ENCODE measurements at regions not wholly inside any gene's neighbourhood (a gene's known extent, or its start where the extent isn't known, plus 50 kb on each side); places are given as distances from the start of the nearest gene placed in this dataset.

- H3K27ac ChIP-seq (ENCODE audit: insufficient read depth, low read length, poor library complexity, severe bottlenecking) = no peak overlapping the region
- no peak for DNase-seq
- H3K4me1 ChIP-seq (ENCODE audit: control insufficient read depth, insufficient read depth, low read length, poor library complexity, severe bottlenecking) = no peaks in the 10 kb centered on the region
- H3K27me3 ChIP-seq (replicated peaks; ENCODE audit: control insufficient read depth, insufficient read depth, low read length, poor library complexity, severe bottlenecking) = no peaks in the 10 kb centered on the region
- H3K4me3 ChIP-seq (ENCODE audit: insufficient read depth, low read depth, low read length, poor library complexity, severe bottlenecking) = no peak overlapping the region
- no peaks in the 10 kb centered on the region for H3K9me3 ChIP-seq (ENCODE audit: control insufficient read depth, low read length)
- no peaks in the 10 kb centered on the region for H3K36me3 ChIP-seq (ENCODE audit: control insufficient read depth, insufficient read depth, low read length)
Measured at GRCh38 chr14:85897808-85898207, 367.9 kb downstream of the FLRT2 start.

GRCh38 chr14:85895603-85896002, 365.7 kb downstream of the FLRT2 start:
- H3K27me3 ChIP-seq (replicated peaks; ENCODE audit: control insufficient read depth, insufficient read depth, low read length, poor library complexity, severe bottlenecking) = no peaks in the 10 kb centered on the region
- no peaks in the 10 kb centered on the region for H3K9me3 ChIP-seq (ENCODE audit: control insufficient read depth, low read length)
- H3K27ac ChIP-seq (ENCODE audit: insufficient read depth, low read length, poor library complexity, severe bottlenecking) = no peak overlapping the region
- no peak overlapping the region for H3K4me3 ChIP-seq (ENCODE audit: insufficient read depth, low read depth, low read length, poor library complexity, severe bottlenecking)
- no peak for DNase-seq
- no peaks in the 10 kb centered on the region for H3K36me3 ChIP-seq (ENCODE audit: control insufficient read depth, insufficient read depth, low read length)
- no peaks in the 10 kb centered on the region for H3K4me1 ChIP-seq (ENCODE audit: control insufficient read depth, insufficient read depth, low read length, poor library complexity, severe bottlenecking)

DNA sequence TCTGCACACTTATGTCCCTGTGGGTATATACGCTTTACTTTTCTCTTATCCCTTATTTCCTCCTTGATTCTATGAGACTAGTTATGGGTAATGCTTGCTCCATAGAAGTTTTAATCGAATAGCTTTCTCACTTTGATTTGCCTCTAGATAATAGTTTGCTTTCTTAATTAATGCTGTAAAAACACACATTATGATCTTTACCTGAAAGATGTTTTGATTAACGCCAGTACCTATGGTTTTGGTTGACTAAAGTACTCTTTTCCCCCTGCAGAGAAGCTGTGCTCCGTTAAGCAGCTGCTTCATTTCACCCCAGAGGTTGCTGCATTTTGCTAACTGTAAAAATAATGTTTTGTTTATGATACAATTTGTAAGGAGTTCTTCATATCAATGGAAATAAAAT, 362.3 kb downstream of the FLRT2 start:
- no peak overlapping the region for H3K27ac ChIP-seq (ENCODE audit: insufficient read depth, low read length, poor library complexity, severe bottlenecking)
- H3K4me3 ChIP-seq (ENCODE audit: insufficient read depth, low read depth, low read length, poor library complexity, severe bottlenecking) = no peak overlapping the region
- no peaks in the 10 kb centered on the region for H3K27me3 ChIP-seq (replicated peaks; ENCODE audit: control insufficient read depth, insufficient read depth, low read length, poor library complexity, severe bottlenecking)
- no peaks in the 10 kb centered on the region for H3K4me1 ChIP-seq (ENCODE audit: control insufficient read depth, insufficient read depth, low read length, poor library complexity, severe bottlenecking)
- H3K9me3 ChIP-seq (ENCODE audit: control insufficient read depth, low read length) = no peaks in the 10 kb centered on the region
- DNase-seq = no peak
- H3K36me3 ChIP-seq (ENCODE audit: control insufficient read depth, insufficient read depth, low read length) = no peaks in the 10 kb centered on the region

DNA sequence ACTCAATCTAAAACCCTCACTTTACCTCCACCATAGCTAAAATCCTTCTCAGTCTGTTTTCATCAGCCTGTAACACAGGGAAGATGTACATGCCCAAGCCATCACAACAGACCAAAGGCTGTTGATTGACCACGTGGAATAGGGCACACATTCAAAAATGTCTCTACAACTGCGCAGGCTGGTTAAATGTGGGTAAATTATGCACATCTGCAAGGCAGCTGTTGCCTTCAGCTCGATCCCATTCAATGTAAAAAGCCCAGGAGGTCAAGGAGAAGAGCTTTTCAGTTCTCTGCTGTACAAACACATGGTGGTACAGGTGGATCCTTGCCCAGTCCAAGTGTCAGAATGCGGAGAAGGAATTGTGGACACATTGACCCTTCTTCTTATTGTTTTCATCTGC, 354.0 kb downstream of the FLRT2 start:
- no peak overlapping the region for H3K27ac ChIP-seq (ENCODE audit: insufficient read depth, low read length, poor library complexity, severe bottlenecking)
- no peak overlapping the region for H3K4me3 ChIP-seq (ENCODE audit: insufficient read depth, low read depth, low read length, poor library complexity, severe bottlenecking)
- no peaks in the 10 kb centered on the region for H3K9me3 ChIP-seq (ENCODE audit: control insufficient read depth, low read length)
- H3K36me3 ChIP-seq (ENCODE audit: control insufficient read depth, insufficient read depth, low read length) = no peaks in the 10 kb centered on the region
- no peaks in the 10 kb centered on the region for H3K27me3 ChIP-seq (replicated peaks; ENCODE audit: control insufficient read depth, insufficient read depth, low read length, poor library complexity, severe bottlenecking)
- H3K4me1 ChIP-seq (ENCODE audit: control insufficient read depth, insufficient read depth, low read length, poor library complexity, severe bottlenecking) = no peaks in the 10 kb centered on the region
- no peak for DNase-seq

DNA sequence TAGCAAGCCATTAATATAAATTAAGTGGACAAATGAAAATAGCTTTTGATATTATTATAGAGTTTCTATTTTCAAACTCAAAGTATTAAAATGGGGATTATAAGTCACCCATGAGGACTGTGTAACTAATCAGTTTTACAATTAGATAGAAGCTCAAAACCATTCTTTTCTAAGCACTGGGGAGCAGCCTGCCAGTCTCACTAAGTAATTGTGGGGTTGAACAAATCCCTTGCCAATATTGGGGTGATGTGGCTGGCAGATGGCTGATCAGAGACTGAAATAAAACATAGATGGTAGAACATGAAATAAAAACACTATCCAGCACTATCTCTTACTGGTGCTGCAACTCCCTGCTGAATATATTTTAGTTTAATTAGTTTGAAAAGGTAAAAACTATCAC, 353.2 kb downstream of the FLRT2 start:
- DNase-seq = no peak
- Histone ChIP-seq H3K9me3 (ENCODE audit: control insufficient read depth, low read length) (no peaks in the 10 kb centered on the region), H3K4me1 (ENCODE audit: control insufficient read depth, insufficient read depth, low read length, poor library complexity, severe bottlenecking) (no peaks in the 10 kb centered on the region), H3K36me3 (ENCODE audit: control insufficient read depth, insufficient read depth, low read length) (no peaks in the 10 kb centered on the region), H3K27ac (ENCODE audit: insufficient read depth, low read length, poor library complexity, severe bottlenecking) (no peak overlapping the region), H3K27me3 (replicated peaks; ENCODE audit: control insufficient read depth, insufficient read depth, low read length, poor library complexity, severe bottlenecking) (no peaks in the 10 kb centered on the region), H3K4me3 (ENCODE audit: insufficient read depth, low read depth, low read length, poor library complexity, severe bottlenecking) (no peak overlapping the region)

GRCh38 chr14:85881935-85882334, 352.0 kb downstream of the FLRT2 start:
- Histone ChIP-seq H3K4me1 (ENCODE audit: control insufficient read depth, insufficient read depth, low read length, poor library complexity, severe bottlenecking) (no peaks in the 10 kb centered on the region), H3K36me3 (ENCODE audit: control insufficient read depth, insufficient read depth, low read length) (no peaks in the 10 kb centered on the region), H3K27ac (ENCODE audit: insufficient read depth, low read length, poor library complexity, severe bottlenecking) (no peak overlapping the region), H3K4me3 (ENCODE audit: insufficient read depth, low read depth, low read length, poor library complexity, severe bottlenecking) (no peak overlapping the region), H3K9me3 (ENCODE audit: control insufficient read depth, low read length) (no peaks in the 10 kb centered on the region), H3K27me3 (replicated peaks; ENCODE audit: control insufficient read depth, insufficient read depth, low read length, poor library complexity, severe bottlenecking) (no peaks in the 10 kb centered on the region)
- DNase-seq = no peak

DNA sequence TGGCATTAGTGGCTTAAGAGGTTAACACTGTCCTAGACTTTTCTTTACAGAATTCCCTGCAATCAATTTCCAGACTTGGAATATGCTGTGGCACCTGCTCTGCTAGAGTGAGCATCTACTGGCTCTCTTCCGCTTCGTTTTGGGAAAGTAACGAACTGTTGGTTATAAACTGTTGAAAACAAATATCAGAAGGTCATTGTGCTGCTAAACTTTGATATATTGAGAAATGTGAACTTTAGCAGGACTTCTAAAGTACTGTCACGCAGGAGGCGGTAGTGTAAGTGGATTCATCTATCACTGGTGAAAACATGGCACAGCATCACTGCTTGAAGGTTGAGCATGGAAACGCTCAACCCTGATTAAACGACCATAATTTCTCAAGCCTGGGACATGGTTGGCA, 348.9 kb downstream of the FLRT2 start:
- H3K36me3 ChIP-seq (ENCODE audit: control insufficient read depth, insufficient read depth, low read length) = no peaks in the 10 kb centered on the region
- no peak overlapping the region for H3K4me3 ChIP-seq (ENCODE audit: insufficient read depth, low read depth, low read length, poor library complexity, severe bottlenecking)
- no peaks in the 10 kb centered on the region for H3K27me3 ChIP-seq (replicated peaks; ENCODE audit: control insufficient read depth, insufficient read depth, low read length, poor library complexity, severe bottlenecking)
- H3K9me3 ChIP-seq (ENCODE audit: control insufficient read depth, low read length) = no peaks in the 10 kb centered on the region
- H3K4me1 ChIP-seq (ENCODE audit: control insufficient read depth, insufficient read depth, low read length, poor library complexity, severe bottlenecking) = no peaks in the 10 kb centered on the region
- no peak overlapping the region for H3K27ac ChIP-seq (ENCODE audit: insufficient read depth, low read length, poor library complexity, severe bottlenecking)
- DNase-seq = no peak

GRCh38 chr14:85873006-85873405, 343.1 kb downstream of the FLRT2 start:
- Histone ChIP-seq H3K4me1 (ENCODE audit: control insufficient read depth, insufficient read depth, low read length, poor library complexity, severe bottlenecking) (no peaks in the 10 kb centered on the region), H3K27ac (ENCODE audit: insufficient read depth, low read length, poor library complexity, severe bottlenecking) (no peak overlapping the region), H3K9me3 (ENCODE audit: control insufficient read depth, low read length) (no peaks in the 10 kb centered on the region), H3K27me3 (replicated peaks; ENCODE audit: control insufficient read depth, insufficient read depth, low read length, poor library complexity, severe bottlenecking) (no peaks in the 10 kb centered on the region), H3K4me3 (ENCODE audit: insufficient read depth, low read depth, low read length, poor library complexity, severe bottlenecking) (no peak overlapping the region), H3K36me3 (ENCODE audit: control insufficient read depth, insufficient read depth, low read length) (no peaks in the 10 kb centered on the region)
- DNase-seq = no peak

DNA sequence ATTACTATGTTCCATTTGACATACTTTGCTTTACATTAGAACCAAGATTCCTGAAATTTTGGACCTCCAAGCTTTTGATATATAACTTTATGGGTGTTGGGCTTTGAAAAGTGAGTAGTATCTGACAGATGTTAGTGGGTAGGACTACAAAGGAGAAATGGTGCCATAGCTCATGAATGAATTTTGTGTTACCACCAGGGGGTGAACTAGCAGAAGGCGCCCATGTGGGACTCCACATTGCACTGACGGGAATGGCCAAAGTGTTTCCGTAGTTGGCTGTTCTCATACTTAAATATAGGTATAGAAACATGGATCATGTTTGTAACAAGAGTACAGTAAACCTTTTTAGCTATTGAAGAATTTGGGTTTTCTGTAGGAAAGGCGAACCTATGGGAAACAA, 337.5 kb downstream of the FLRT2 start:
- Histone ChIP-seq H3K4me1 (ENCODE audit: control insufficient read depth, insufficient read depth, low read length, poor library complexity, severe bottlenecking) (no peaks in the 10 kb centered on the region), H3K4me3 (ENCODE audit: insufficient read depth, low read depth, low read length, poor library complexity, severe bottlenecking) (no peak overlapping the region), H3K9me3 (ENCODE audit: control insufficient read depth, low read length) (no peaks in the 10 kb centered on the region), H3K27ac (ENCODE audit: insufficient read depth, low read length, poor library complexity, severe bottlenecking) (no peak overlapping the region), H3K27me3 (replicated peaks; ENCODE audit: control insufficient read depth, insufficient read depth, low read length, poor library complexity, severe bottlenecking) (no peaks in the 10 kb centered on the region), H3K36me3 (ENCODE audit: control insufficient read depth, insufficient read depth, low read length) (no peaks in the 10 kb centered on the region)
- no peak for DNase-seq

DNA sequence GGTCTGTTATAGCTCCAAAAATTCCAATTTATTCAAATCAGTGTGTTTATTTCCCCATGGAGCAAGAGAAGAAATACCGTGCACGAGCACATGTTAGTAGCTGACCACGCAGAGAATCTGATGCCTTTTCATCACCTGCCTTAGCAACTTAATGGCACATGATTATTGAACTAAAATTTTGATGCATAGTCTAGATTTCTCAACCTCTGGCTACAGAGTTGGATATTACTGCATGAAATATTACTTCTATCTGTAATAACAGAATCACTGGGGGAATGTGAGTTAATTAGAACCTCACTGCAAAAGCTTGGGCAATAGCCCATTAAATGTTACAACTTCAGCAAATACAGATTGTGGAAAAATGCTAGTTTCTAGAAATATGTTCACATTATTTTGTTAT, 335.8 kb downstream of the FLRT2 start:
- DNase-seq = no peak
- Histone ChIP-seq H3K27ac (ENCODE audit: insufficient read depth, low read length, poor library complexity, severe bottlenecking) (no peak overlapping the region), H3K4me3 (ENCODE audit: insufficient read depth, low read depth, low read length, poor library complexity, severe bottlenecking) (no peak overlapping the region), H3K4me1 (ENCODE audit: control insufficient read depth, insufficient read depth, low read length, poor library complexity, severe bottlenecking) (no peaks in the 10 kb centered on the region), H3K27me3 (replicated peaks; ENCODE audit: control insufficient read depth, insufficient read depth, low read length, poor library complexity, severe bottlenecking) (no peaks in the 10 kb centered on the region), H3K9me3 (ENCODE audit: control insufficient read depth, low read length) (no peaks in the 10 kb centered on the region), H3K36me3 (ENCODE audit: control insufficient read depth, insufficient read depth, low read length) (no peaks in the 10 kb centered on the region)

DNA sequence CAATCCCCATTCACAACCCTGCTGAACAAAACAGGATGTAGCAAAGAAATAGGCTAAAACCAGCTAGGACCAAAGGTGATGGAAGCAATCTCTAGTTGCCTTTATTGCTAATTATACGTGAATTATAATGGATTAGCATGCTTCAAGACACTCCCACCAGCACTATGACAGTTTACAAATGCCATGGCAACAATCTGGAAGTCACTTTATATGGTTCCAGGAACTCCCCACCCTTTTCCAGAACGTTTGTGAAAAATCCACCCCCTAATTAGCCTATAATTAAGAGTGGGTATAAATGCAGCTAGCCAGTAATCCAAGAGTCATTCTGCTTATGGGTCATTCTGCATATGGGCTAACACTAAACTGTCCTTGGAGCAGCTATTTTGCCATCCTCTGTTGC, 328.7 kb downstream of the FLRT2 start:
- no peaks in the 10 kb centered on the region for H3K27me3 ChIP-seq (replicated peaks; ENCODE audit: control insufficient read depth, insufficient read depth, low read length, poor library complexity, severe bottlenecking)
- no peak overlapping the region for H3K4me3 ChIP-seq (ENCODE audit: insufficient read depth, low read depth, low read length, poor library complexity, severe bottlenecking)
- no peak for DNase-seq
- H3K4me1 ChIP-seq (ENCODE audit: control insufficient read depth, insufficient read depth, low read length, poor library complexity, severe bottlenecking) = no peaks in the 10 kb centered on the region
- H3K36me3 ChIP-seq (ENCODE audit: control insufficient read depth, insufficient read depth, low read length) = no peaks in the 10 kb centered on the region
- no peaks in the 10 kb centered on the region for H3K9me3 ChIP-seq (ENCODE audit: control insufficient read depth, low read length)
- no peak overlapping the region for H3K27ac ChIP-seq (ENCODE audit: insufficient read depth, low read length, poor library complexity, severe bottlenecking)
